NT2/D1 (cell line): ENCODE measurements at regions not wholly inside any gene's neighbourhood (a gene's known extent, or its start where the extent isn't known, plus 50 kb on each side); places are given as distances from the start of the nearest gene placed in this dataset.

Experiments
- SUZ12 ChIP-seq: IDR thresholded peaks from 2 replicates; pipeline ENCODE4 v1.6.1; 2011; ENCODE audit not compliant: insufficient read length, insufficient read depth; ENCODE audit errors: extremely low read depth
- YY1 ChIP-seq: IDR thresholded peaks from 2 replicates; pipeline ENCODE4 v1.6.1; 2011; ENCODE audit not compliant: insufficient read length, insufficient read depth
- ZNF274 ChIP-seq: IDR thresholded peaks from 2 replicates; pipeline ENCODE4 v1.6.1; 2011; ENCODE audit warnings: mild to moderate bottlenecking, low read depth, low read length

GRCh38 chr12:17348311-17348710 lies 741.7 kb downstream of the RERGL start:
- TF ChIP-seq SUZ12, result no peak
- no peak for TF ChIP-seq YY1
- TF ChIP-seq ZNF274, result no peak
